ENCODE measurements at regions not wholly inside any gene's neighbourhood (a gene's known extent, or its start where the extent isn't known, plus 50 kb on each side); places are given as distances from the start of the nearest gene placed in this dataset.
A peak's percentile ranks its signal among the peaks of the same experiment; 100 is the strongest.

DNA sequence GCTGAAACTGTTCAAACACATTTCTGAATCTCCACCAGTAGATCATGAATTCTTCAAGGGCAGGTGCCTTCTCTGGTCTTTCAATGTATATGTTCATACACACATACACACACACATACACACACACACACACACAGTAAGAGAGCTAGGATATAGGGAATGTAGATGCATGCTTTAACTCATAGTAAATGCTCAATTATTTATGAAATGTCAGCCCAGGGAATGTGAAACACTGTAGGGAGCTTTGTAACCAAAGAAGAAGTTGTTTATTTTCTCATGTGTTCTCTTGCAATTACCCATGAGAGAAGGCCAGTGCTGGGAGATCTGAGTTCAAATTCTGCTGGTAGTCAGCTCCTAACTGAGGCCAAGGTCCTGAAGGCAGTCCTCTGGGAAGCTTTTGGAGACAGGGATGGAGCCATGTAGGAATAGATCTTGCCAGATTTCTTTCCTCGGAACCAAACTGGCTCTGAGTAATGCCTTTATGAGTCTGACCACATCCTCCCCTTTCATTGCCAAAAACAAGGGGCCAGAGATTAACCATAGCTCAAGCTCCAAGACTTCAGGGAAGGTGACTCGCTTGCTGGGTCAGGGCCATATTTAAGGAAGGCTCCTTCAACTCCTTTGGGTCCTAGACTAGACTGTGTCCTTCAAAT lies 487.0 kb upstream of the TNC start:
- Histone ChIP-seq H4K20me1 (ENCODE audit: insufficient read depth) (no peaks in the 10 kb centered on the region), H3F3A (ENCODE audit: insufficient read depth) (peaks cover 27% of the 10 kb centered on the region), H3K27ac (peak overlapping the region; percentile 78), H3K79me2 (ENCODE audit: insufficient read depth) (no peaks in the 10 kb centered on the region), H3K4me3 (no peak overlapping the region), H3K9me3 (ENCODE audit: low read depth) (no peaks in the 10 kb centered on the region), H3K9ac (0 out of 2 replicates have a peak overlapping the region, but pooled peaks have one; percentile 14), H3K36me3 (ENCODE audit: low read depth) (no peaks in the 10 kb centered on the region), H3K4me1 (ENCODE audit: insufficient read depth) (peaks cover 24% of the 10 kb centered on the region), H3K27me3 (replicated peaks; ENCODE audit: insufficient read depth) (no peaks in the 10 kb centered on the region), H2AFZ (no peak overlapping the region), H3K4me2 (ENCODE audit: unreplicated experiment) (no peak overlapping the region), H3K9me2 (ENCODE audit: insufficient read depth) (no peaks in the 10 kb centered on the region)
- in situ Hi-C loops (cut with MboI), result no loop called here
- 19 to 21% methylated on average over 2 of the region's 2 CpGs for WGBS, 2 experiments (ENCODE audit: low coverage in 1 of 2, low lambda C conversion rate in 2 of 2, missing lambda C conversion rate in 2 of 2)
- DNase-seq, result peak; percentile 95
- TF ChIP-seq EZH2 (IDR thresholded peaks at IDR 0.05; ENCODE audit: insufficient read depth, poor library complexity, severe bottlenecking) (no peak), EZH2phosphoT487 (IDR thresholded peaks at IDR 0.05; ENCODE audit: insufficient read depth, low read depth) (peak; percentile 64; the same call in 1 of the 2 replicates)

DNA sequence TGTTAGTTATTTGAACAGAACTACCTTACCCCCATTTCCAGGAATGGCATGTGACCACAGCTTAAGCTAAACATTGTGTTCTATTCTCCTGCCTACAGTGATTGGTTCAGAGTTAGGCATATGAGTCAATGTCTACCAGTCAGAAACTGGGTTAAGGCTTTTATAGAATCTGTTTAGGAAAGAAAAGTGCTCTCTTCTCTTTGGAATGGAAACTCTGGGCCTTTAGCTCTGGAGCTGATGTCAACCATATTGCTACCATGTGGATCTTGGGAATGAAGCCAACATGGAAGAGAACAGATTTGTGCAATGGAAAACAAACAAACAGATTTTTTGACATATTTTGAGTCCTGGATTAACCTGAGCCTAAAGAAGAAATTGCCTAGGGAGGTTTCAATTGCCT lies 488.9 kb upstream of the TNC start:
- no peak overlapping the region for H3K4me2 ChIP-seq (ENCODE audit: unreplicated experiment)
- no peak overlapping the region for H2AFZ ChIP-seq
- no peaks in the 10 kb centered on the region for H3K79me2 ChIP-seq (ENCODE audit: insufficient read depth)
- H3K4me3 ChIP-seq, result no peak overlapping the region
- DNase-seq, result peak; percentile 7
- in situ Hi-C loops (cut with MboI), result no loop called here
- H3K27me3 ChIP-seq (replicated peaks; ENCODE audit: insufficient read depth), result no peaks in the 10 kb centered on the region
- peaks cover 27% of the 10 kb centered on the region for H3F3A ChIP-seq (ENCODE audit: insufficient read depth)
- no peaks in the 10 kb centered on the region for H4K20me1 ChIP-seq (ENCODE audit: insufficient read depth)
- no peaks in the 10 kb centered on the region for H3K36me3 ChIP-seq (ENCODE audit: low read depth)
- H3K9me2 ChIP-seq (ENCODE audit: insufficient read depth), result no peaks in the 10 kb centered on the region
- no peak overlapping the region for H3K27ac ChIP-seq
- TF ChIP-seq EZH2phosphoT487 (IDR thresholded peaks at IDR 0.05; ENCODE audit: insufficient read depth, low read depth) (no peak), EZH2 (IDR thresholded peaks at IDR 0.05; ENCODE audit: insufficient read depth, poor library complexity, severe bottlenecking) (no peak)
- no peaks in the 10 kb centered on the region for H3K9me3 ChIP-seq (ENCODE audit: low read depth)
- H3K9ac ChIP-seq, result no peak overlapping the region
- H3K4me1 ChIP-seq (ENCODE audit: insufficient read depth), result peaks cover 18% of the 10 kb centered on the region

DNA sequence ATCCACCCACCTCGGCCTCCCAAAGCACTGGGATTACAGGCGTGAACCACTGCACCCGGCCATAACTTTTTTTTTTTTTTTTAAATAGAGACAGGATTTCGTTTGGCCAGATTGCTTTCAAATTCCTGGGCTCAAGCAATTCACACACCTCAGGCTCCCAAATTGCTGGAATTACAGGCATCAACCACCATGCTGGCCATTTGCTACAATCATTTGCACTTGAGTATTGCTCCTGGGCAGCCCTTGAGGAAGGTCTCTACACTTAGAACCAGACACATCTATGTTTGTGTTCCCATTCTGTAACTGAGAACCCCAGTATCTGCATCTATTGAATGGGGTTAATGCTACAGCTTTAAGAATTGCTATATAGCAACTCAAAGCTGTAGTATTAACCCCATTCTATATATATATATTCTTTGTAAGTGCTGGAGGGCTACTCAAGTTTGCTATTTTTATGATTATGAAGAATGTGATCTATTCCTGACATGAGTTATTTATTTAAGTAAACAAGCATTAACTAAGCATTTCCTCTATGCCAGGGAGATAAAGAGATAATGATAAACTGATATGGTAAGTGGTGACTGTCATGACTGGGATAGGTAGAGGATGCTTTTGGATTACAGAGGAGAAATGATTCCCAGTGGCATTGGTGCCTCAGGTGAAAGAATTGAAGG lies 496.5 kb upstream of the TNC start:
- Histone ChIP-seq H3K27me3 (replicated peaks; ENCODE audit: insufficient read depth) (no peaks in the 10 kb centered on the region), H3K4me1 (ENCODE audit: insufficient read depth) (peaks cover 31% of the 10 kb centered on the region), H3K27ac (peak overlapping the region; percentile 97), H3K9me2 (ENCODE audit: insufficient read depth) (no peaks in the 10 kb centered on the region), H3K9ac (peak overlapping the region; percentile 76), H4K20me1 (ENCODE audit: insufficient read depth) (no peaks in the 10 kb centered on the region), H3K4me3 (no peak overlapping the region), H3K36me3 (ENCODE audit: low read depth) (no peaks in the 10 kb centered on the region), H3K9me3 (ENCODE audit: low read depth) (no peaks in the 10 kb centered on the region), H3K4me2 (ENCODE audit: unreplicated experiment) (peak overlapping the region; percentile 58), H2AFZ (no peak overlapping the region), H3K79me2 (ENCODE audit: insufficient read depth) (no peaks in the 10 kb centered on the region), H3F3A (ENCODE audit: insufficient read depth) (peaks cover 33% of the 10 kb centered on the region)
- in situ Hi-C loops (cut with MboI), result no loop called here
- TF ChIP-seq EZH2phosphoT487 (IDR thresholded peaks at IDR 0.05; ENCODE audit: insufficient read depth, low read depth), result no peak
- no peak for TF ChIP-seq EZH2 (IDR thresholded peaks at IDR 0.05; ENCODE audit: insufficient read depth, poor library complexity, severe bottlenecking)
- 78 to 83% methylated on average over 4 of the region's 4 CpGs for WGBS, 2 experiments (ENCODE audit: low coverage in 1 of 2, low lambda C conversion rate in 2 of 2, missing lambda C conversion rate in 2 of 2)
- no peak for DNase-seq

DNA sequence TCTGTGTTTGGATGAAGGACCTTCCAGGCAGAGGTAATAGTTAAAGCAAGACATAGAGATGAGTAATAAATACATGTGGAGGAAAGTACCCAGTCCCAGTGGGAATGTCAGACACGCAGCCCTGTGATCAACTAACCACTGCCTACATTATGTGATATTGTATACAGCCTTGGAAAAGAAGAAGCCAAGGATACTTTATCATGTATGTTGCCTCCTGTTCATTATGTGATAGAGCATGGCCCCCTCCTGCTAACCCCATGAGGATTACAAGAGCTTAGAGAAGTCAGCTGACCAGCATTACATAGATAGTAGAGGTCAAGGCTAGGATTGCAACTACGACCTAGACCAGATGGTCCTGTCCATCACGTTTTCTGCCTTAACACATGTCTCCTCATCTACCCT lies 497.0 kb upstream of the TNC start:
- TF ChIP-seq EZH2 (IDR thresholded peaks at IDR 0.05; ENCODE audit: insufficient read depth, poor library complexity, severe bottlenecking), result no peak
- TF ChIP-seq EZH2phosphoT487 (IDR thresholded peaks at IDR 0.05; ENCODE audit: insufficient read depth, low read depth), result no peak
- WGBS, 2 experiments (ENCODE audit: low coverage in 1 of 2, low lambda C conversion rate in 2 of 2, missing lambda C conversion rate in 2 of 2), result 68 to 77% methylated on average over 3 of the region's 3 CpGs
- H3K27me3 ChIP-seq (replicated peaks; ENCODE audit: insufficient read depth), result no peaks in the 10 kb centered on the region
- no peak overlapping the region for H3K4me3 ChIP-seq
- no peaks in the 10 kb centered on the region for H3K9me2 ChIP-seq (ENCODE audit: insufficient read depth)
- peaks cover 31% of the 10 kb centered on the region for H3K4me1 ChIP-seq (ENCODE audit: insufficient read depth)
- H3F3A ChIP-seq (ENCODE audit: insufficient read depth), result peaks cover 33% of the 10 kb centered on the region
- H3K36me3 ChIP-seq (ENCODE audit: low read depth), result no peaks in the 10 kb centered on the region
- H2AFZ ChIP-seq, result no peak overlapping the region
- peak; percentile 54 for DNase-seq
- no peaks in the 10 kb centered on the region for H3K79me2 ChIP-seq (ENCODE audit: insufficient read depth)
- H3K27ac ChIP-seq, result peak overlapping the region; percentile 97
- peak overlapping the region; percentile 76 for H3K9ac ChIP-seq
- in situ Hi-C loops (cut with MboI), result no loop called here
- H3K4me2 ChIP-seq (ENCODE audit: unreplicated experiment), result peak overlapping the region; percentile 58
- H3K9me3 ChIP-seq (ENCODE audit: low read depth), result no peaks in the 10 kb centered on the region
- H4K20me1 ChIP-seq (ENCODE audit: insufficient read depth), result no peaks in the 10 kb centered on the region
